ENCODE measurements at regions not wholly inside any gene's neighbourhood (a gene's known extent, or its start where the extent isn't known, plus 50 kb on each side); places are given as distances from the start of the nearest gene placed in this dataset.

GRCh38 chr4:149029056-149029651 lies 586.9 kb upstream of the NR3C2 start:
- no peaks in the 10 kb centered on the region for H3K79me2 ChIP-seq (ENCODE audit: control insufficient read depth, insufficient read depth, low read length)
- POLR2A ChIA-PET = no interaction called here
- WGBS (ENCODE audit: insufficient coverage, insufficient replicate concordance, low lambda C conversion rate, missing lambda C conversion rate) = 0% methylated on average over 4 of the region's 4 CpGs

More at GRCh38 chr4:149029056-149029651, 586.9 kb upstream of the NR3C2 start:
- in situ Hi-C loops (cut with MboI) = no loop called here
- ChIA-PET RAD21 (ENCODE audit: unreplicated experiment) (no interaction called here), CTCF (no interaction called here), SMC1A (ENCODE audit: uncharacterized antibody, unreplicated experiment) (no interaction called here)
- Histone ChIP-seq H3K36me3 (ENCODE audit: control insufficient read depth in 2 of 2, insufficient read depth in 2 of 2, low read length in 1 of 2) (no peaks in the 10 kb centered on the region), H2AFZ (ENCODE audit: control insufficient read depth, low read depth, low read length) (no peak overlapping the region; the same call in 1 of the 2 replicates), H3K9me3 (replicated peaks; ENCODE audit: control insufficient read depth, insufficient read depth, low read length) (no peaks in the 10 kb centered on the region), H3K4me2 (ENCODE audit: control insufficient read depth, insufficient read depth) (no peak overlapping the region), H3K27me3 (replicated peaks in 1 of 2; ENCODE audit: control insufficient read depth in 2 of 2, insufficient read depth in 2 of 2, low read length in 1 of 2) (no peaks in the 10 kb centered on the region; a peak in 1 of 4 replicates), H3K4me1 (ENCODE audit: control insufficient read depth, insufficient read depth, low read length) (no peaks in the 10 kb centered on the region), H3K27ac (ENCODE audit: control insufficient read depth, insufficient read depth) (no peak overlapping the region), H4K20me1 (ENCODE audit: control insufficient read depth, insufficient read depth) (no peaks in the 10 kb centered on the region), H3K4me3 (no peak overlapping the region), H3K9ac (ENCODE audit: control insufficient read depth, insufficient read depth, low read length) (no peak overlapping the region)
- DNase-seq (ENCODE audit: low read depth, low spot score) (no peak), ATAC-seq (no peak), FAIRE-seq (no peak)
- TF ChIP-seq DPF2 (IDR thresholded peaks at IDR 0.05) (no peak), ZNF274 (IDR thresholded peaks at IDR 0.05; ENCODE audit: insufficient read depth, insufficient read length) (no peak), MEF2B (IDR thresholded peaks at IDR 0.05; ENCODE audit: partially characterized antibody, poor library complexity, severe bottlenecking) (no peak), PAX5 (IDR thresholded peaks at IDR 0.05; ENCODE audit: borderline replicate concordance, low read depth, low read length) (no peak), LARP7 (IDR thresholded peaks at IDR 0.05) (no peak), CREM (IDR thresholded peaks at IDR 0.05; ENCODE audit: low read depth) (no peak), CBFB (IDR thresholded peaks at IDR 0.05; ENCODE audit: low read depth) (no peak), ZSCAN29 (IDR thresholded peaks at IDR 0.05) (no peak), RELA (IDR thresholded peaks at IDR 0.05; ENCODE audit: borderline replicate concordance, partially characterized antibody) (no peak), CREB1 (IDR thresholded peaks at IDR 0.05; ENCODE audit: low read depth) (no peak), E2F8 (IDR thresholded peaks at IDR 0.05; ENCODE audit: low read depth, partially characterized antibody) (no peak), ZBED1 (IDR thresholded peaks at IDR 0.05; ENCODE audit: borderline replicate concordance) (no peak)
- no TSS peak for BruUV-seq (replicated peaks)
- intact Hi-C loops (cut with micrococcal nuclease; ENCODE audit: unreplicated experiment) = no loop called here

All from GM12878 (cell line).